ENCODE measurements at regions not wholly inside any gene's neighbourhood (a gene's known extent, or its start where the extent isn't known, plus 50 kb on each side); places are given as distances from the start of the nearest gene placed in this dataset.
"Not testable (repeated sequence)": the region's sequence is repeated elsewhere in the genome, so short reads cannot be mapped to it uniquely, and the experiment has no call there.

- TF ChIP-seq ZNF565 (CRISPR knock-in tag; conservative IDR thresholded peaks at IDR 0.05; ENCODE audit: low read depth); OSR1 (CRISPR knock-in tag; IDR thresholded peaks at IDR 0.05); TSHZ2 (CRISPR knock-in tag; IDR thresholded peaks at IDR 0.05); TCF4 (CRISPR knock-in tag; IDR thresholded peaks at IDR 0.05; ENCODE audit: borderline replicate concordance): not testable (repeated sequence)
- TF ChIP-seq, protein P1, sequence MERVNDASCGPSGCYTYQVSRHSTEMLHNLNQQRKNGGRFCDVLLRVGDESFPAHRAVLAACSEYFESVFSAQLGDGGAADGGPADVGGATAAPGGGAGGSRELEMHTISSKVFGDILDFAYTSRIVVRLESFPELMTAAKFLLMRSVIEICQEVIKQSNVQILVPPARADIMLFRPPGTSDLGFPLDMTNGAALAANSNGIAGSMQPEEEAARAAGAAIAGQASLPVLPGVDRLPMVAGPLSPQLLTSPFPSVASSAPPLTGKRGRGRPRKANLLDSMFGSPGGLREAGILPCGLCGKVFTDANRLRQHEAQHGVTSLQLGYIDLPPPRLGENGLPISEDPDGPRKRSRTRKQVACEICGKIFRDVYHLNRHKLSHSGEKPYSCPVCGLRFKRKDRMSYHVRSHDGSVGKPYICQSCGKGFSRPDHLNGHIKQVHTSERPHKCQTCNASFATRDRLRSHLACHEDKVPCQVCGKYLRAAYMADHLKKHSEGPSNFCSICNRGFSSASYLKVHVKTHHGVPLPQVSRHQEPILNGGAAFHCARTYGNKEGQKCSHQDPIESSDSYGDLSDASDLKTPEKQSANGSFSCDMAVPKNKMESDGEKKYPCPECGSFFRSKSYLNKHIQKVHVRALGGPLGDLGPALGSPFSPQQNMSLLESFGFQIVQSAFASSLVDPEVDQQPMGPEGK (CRISPR knock-in tag; IDR thresholded peaks at IDR 0.05; ENCODE audit: borderline replicate concordance) = not testable (repeated sequence)
These were observed 666.3 kb downstream of the TMEM121 start for GRCh38 chr14:106192701-106193100.
